Vagina (tissue), 2 donors: ENCODE measurements at regions not wholly inside any gene's neighbourhood (a gene's known extent, or its start where the extent isn't known, plus 50 kb on each side); places are given as distances from the start of the nearest gene placed in this dataset.

Experiments used
- POLR2A ChIP-seq, 2 donors: fragments of 450-650 bp; IDR thresholded peaks; one replicate each; pipeline ENCODE4 v1.6.1; 2017; ENCODE audit warnings: antibody characterized with exemption in 2 of 2, mild to moderate bottlenecking in 2 of 2, moderate library complexity in 2 of 2
- POLR2AphosphoS5 ChIP-seq, 2 donors: sonication (generic); formaldehyde crosslinking; IDR thresholded peaks; one replicate each; pipeline ENCODE4 v1.9.0; 2017; ENCODE audit warnings: antibody characterized with exemption in 2 of 2, mild to moderate bottlenecking in 2 of 2, low read depth in 1 of 2; ENCODE audit not compliant: insufficient read depth in 1 of 2
- TF ChIP-seq, protein P1 (sequence below), 3 experiments: fragments of 450-650 bp in 2 of 3; fragments of 200-600 bp in 1 of 3; sonication (generic) in 1 of 3; IDR thresholded peaks; one replicate each; pipeline ENCODE4 v1.5.1; 2017 to 2019; ENCODE audit warnings: antibody characterized with exemption in 3 of 3, mild to moderate bottlenecking in 2 of 3, moderate library complexity in 2 of 3

DNA sequence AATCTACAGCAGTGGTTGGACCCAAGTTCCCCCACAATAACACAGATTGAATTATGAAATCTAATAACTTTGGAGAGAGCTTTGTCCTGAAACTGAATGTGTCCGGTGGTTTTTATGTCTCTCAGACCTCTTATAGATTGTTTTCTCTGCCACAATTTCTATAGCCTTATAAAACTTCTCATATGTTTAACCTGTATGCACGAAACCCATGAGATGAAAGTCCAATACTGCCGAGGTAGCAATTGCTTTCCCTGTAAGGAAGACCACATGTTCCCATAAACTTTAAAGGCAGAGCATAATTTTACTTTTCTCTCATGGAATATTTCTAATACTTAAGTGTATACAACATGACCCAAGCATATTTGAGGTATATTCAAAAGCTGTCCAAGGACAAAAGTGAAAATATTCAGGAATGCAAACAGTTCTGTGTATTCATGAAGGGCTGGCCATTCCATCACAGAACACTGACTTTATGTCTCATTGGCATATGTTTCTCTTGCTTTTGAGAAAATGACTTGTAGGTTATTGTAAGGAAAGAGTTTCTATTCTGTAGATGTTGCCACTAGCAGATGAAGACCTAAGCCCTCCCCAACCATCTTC lies 94.4 kb upstream of the TLE4 start:
- TF ChIP-seq, protein P1, sequence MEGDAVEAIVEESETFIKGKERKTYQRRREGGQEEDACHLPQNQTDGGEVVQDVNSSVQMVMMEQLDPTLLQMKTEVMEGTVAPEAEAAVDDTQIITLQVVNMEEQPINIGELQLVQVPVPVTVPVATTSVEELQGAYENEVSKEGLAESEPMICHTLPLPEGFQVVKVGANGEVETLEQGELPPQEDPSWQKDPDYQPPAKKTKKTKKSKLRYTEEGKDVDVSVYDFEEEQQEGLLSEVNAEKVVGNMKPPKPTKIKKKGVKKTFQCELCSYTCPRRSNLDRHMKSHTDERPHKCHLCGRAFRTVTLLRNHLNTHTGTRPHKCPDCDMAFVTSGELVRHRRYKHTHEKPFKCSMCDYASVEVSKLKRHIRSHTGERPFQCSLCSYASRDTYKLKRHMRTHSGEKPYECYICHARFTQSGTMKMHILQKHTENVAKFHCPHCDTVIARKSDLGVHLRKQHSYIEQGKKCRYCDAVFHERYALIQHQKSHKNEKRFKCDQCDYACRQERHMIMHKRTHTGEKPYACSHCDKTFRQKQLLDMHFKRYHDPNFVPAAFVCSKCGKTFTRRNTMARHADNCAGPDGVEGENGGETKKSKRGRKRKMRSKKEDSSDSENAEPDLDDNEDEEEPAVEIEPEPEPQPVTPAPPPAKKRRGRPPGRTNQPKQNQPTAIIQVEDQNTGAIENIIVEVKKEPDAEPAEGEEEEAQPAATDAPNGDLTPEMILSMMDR (IDR thresholded peaks at IDR 0.05) = no peak
- TF ChIP-seq POLR2AphosphoS5 (IDR thresholded peaks at IDR 0.05; ENCODE audit: insufficient read depth in 1 of 2, low read depth in 1 of 2) = no peak
- no peak for TF ChIP-seq POLR2A (IDR thresholded peaks at IDR 0.05)
